KOPT-K1 (cell line): ENCODE measurements at regions not wholly inside any gene's neighbourhood (a gene's known extent, or its start where the extent isn't known, plus 50 kb on each side); places are given as distances from the start of the nearest gene placed in this dataset.

Experiments
- H3K27ac ChIP-seq: fragments of 200-600 bp; sonication (generic); 2 replicates; pipeline ENCODE4 v1.5.1; 2016; ENCODE audit warnings: antibody characterized with exemption, mild to moderate bottlenecking, low read depth, low read length; ENCODE audit not compliant: poor library complexity, severe bottlenecking
- H3K36me3 ChIP-seq: fragments of 200-600 bp; sonication (generic); 2 replicates; pipeline ENCODE4 v1.5.1; 2017; ENCODE audit warnings: antibody characterized with exemption, mild to moderate bottlenecking, low read length, moderate library complexity; ENCODE audit not compliant: insufficient read depth
- H3K9me3 ChIP-seq: fragments of 200-600 bp; sonication (generic); 2 replicates; pipeline ENCODE4 v1.5.1; 2017; ENCODE audit warnings: antibody characterized with exemption, low read length, mild to moderate bottlenecking; ENCODE audit not compliant: insufficient read depth, poor library complexity, severe bottlenecking

DNA sequence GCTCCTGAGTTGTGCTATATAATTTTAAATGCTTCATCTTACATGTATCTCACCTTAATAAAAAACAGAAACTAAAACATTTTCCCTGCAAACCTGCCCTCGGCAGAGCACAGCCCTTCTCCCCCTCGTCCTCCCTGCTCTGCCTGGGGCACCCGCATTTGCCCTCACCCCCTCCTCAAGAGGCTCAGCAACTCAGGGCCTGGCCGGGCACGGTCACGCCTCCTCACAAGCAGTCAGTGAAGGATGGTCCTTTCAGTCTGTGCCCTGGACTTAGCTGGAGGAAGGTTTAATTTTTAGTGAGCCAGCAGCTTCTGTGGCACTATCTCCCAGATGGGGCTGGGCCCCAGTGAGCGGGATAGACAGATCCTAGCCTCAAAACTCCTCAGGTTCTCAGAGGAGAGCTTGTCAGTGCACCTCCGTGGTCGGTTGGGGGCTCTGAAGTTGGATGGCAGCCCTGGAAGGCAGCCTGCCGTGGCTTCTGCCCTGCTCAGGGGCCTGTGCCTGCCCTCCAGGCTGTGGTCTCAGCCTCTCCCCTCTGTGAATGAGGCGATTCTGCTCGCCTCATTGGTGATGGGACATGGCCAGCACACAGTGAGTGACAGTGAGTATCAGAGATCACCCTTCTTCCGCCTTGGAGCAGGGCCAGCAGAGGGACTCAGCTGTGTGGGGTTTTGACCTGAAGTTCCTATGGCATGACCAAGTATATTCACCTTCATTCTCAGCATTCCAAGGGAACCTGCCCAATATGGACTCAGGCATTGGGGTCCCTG lies 56.3 kb upstream of the AFF3 start:
- Histone ChIP-seq H3K27ac (no peak overlapping the region), H3K9me3 (peaks cover 3% of the 10 kb centered on the region), H3K36me3 (no peaks in the 10 kb centered on the region)

GRCh38 chr2:100197631-100198153 lies 55.3 kb upstream of the AFF3 start:
- peaks cover 3% of the 10 kb centered on the region for H3K9me3 ChIP-seq
- H3K27ac ChIP-seq, result no peak overlapping the region
- H3K36me3 ChIP-seq, result no peaks in the 10 kb centered on the region

DNA sequence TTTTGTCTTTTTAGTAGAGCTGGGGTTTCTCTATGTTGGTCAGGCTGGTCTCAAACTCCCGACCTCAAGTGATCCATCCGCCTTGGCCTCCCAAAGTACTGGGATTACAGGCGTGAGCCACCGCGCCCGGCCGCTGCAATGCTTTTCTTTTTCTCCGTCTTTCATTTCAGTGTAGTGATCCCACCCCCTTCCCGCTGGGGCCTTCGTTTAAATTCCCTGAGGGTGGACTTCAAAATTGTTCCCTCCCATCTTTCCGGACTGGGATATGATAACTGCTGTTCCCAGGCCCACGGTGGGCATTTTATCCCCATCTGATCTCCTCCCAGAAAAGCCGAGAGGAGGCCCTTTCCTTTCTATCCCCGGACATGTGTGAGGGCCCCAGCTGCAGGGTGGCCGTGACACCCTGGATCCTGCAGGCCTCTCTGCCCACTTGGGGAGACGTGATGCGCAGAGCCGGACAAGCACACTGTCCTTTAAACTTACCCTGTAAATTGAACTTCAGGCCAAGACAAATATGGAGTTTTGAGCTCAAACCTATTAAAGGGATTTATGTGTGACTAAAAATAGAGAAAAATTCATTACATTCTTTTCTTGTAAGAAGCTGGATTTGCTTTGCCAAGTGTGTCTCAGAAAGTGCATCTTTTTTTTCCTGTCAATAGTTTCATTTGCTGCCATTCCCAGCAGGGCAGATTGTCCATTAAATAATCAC lies 54.5 kb upstream of the AFF3 start:
- Histone ChIP-seq H3K9me3 (peaks cover 3% of the 10 kb centered on the region), H3K27ac (no peak overlapping the region), H3K36me3 (no peaks in the 10 kb centered on the region)

DNA sequence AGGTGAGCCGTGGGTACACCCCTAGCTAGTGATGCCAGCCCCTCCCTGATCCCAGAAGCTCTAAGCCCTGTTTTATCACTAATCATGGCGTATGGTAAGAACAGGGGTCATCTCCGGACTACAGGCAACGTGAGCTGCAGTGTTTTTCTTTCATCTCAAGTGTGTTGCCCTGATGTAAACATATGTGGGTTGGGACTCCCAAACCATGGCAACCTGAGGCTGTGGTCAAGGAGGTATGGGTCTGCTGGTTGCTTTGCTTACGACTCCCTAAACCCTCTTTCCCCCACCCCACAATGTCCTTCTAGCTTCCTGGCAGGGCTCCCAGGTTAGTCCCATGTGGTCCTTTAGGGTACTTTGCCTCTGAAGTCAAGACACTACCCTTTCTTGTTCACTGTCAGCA lies 53.6 kb upstream of the AFF3 start:
- Histone ChIP-seq H3K9me3 (peaks cover 3% of the 10 kb centered on the region), H3K27ac (no peak overlapping the region), H3K36me3 (no peaks in the 10 kb centered on the region)

DNA sequence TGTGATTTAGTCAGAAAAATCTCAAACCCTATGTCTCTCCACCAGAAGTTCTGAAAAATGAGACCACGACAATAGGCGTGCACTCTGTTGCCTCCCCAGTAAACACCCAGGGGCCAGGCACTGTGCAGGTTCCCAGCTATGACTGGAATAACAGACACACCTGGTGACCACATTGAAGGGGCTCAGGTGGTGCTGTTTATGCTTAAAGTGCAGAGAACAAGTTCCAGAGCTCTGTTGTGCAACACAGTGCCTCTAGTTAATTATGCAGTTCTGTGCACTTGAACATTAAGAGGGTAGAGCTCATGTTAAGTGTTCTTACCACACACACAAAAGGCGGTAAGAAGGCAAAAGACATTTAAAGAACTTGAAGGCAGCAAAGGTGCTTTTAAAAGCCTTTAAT lies 52.6 kb upstream of the AFF3 start:
- H3K27ac ChIP-seq, result no peak overlapping the region
- peaks cover under 1% of the 10 kb centered on the region for H3K9me3 ChIP-seq
- no peaks in the 10 kb centered on the region for H3K36me3 ChIP-seq

GRCh38 chr2:100193291-100193710 lies 50.9 kb upstream of the AFF3 start:
- Histone ChIP-seq H3K27ac (no peak overlapping the region), H3K36me3 (no peaks in the 10 kb centered on the region), H3K9me3 (no peaks in the 10 kb centered on the region)

DNA sequence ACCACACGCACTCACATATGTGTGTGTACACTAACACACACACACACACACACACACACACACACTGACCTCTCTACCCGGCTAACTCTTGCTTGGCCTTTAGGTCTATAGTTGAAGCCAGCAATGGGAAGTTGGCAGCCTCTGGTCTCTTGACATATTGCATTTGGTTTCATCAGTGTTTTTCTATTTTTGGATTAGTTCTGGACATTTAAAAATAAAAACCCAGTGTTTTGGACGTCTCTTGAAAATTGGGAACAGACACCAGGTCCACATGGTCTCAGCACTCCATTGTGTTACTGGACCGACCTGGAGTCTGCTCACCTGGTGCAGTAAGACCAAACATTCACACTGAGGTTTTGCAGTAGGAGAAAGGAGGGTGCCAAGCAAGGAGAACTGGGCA lies 50.4 kb upstream of the AFF3 start:
- no peaks in the 10 kb centered on the region for H3K9me3 ChIP-seq
- H3K27ac ChIP-seq, result no peak overlapping the region
- H3K36me3 ChIP-seq, result no peaks in the 10 kb centered on the region

DNA sequence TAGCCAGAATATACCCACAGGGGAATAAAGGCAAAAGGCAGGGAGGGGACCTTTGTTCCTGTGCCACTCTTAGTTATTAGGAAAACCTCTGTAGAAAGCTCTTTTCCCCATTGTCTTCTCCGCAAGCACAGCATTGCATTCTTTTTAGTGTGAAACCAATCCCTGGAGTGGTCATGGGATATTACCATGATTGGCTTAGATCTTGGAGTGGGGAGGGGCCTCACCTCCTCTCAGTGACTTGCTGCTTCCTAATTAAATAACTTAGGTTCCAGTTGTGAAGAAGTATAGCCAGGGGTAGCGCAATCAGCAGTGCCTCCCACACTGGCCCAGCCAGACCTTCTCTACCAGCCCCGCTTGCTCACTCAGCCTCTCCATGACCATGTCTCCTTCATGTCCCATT lies 49.9 kb upstream of the AFF3 start:
- Histone ChIP-seq H3K9me3 (no peaks in the 10 kb centered on the region), H3K27ac (no peak overlapping the region), H3K36me3 (no peaks in the 10 kb centered on the region)
